Tibial artery (tissue), 4 donors: ENCODE measurements at regions not wholly inside any gene's neighbourhood (a gene's known extent, or its start where the extent isn't known, plus 50 kb on each side); places are given as distances from the start of the nearest gene placed in this dataset.

Experiments used
- DNase-seq, 2 donors: peaks; one replicate each; pipeline ENCODE4 v3.0.0-alpha.2; 2019
- H3K27ac ChIP-seq, 2 donors: fragments of 200-600 bp; sonication (generic) in 1 of 2; 1 replicate in 1 of 2; 2 replicates in 1 of 2; pipeline ENCODE4 v1.5.1; 2018 to 2019; ENCODE audit warnings: mild to moderate bottlenecking in 1 of 2
- H3K27me3 ChIP-seq, 2 donors: fragments of 200-600 bp; sonication (generic) in 1 of 2; one replicate each; pipeline versions ENCODE4 v1.5.1 to v1.6.0; 2016 to 2019
- H3K36me3 ChIP-seq, 3 donors: fragments of 200-600 bp; sonication (generic) in 2 of 3; one replicate each; pipeline ENCODE4 v1.5.1; 2016 to 2019; ENCODE audit warnings: mild to moderate bottlenecking in 2 of 3
- H3K4me1 ChIP-seq, 4 donors: fragments of 200-600 bp; sonication (generic) in 2 of 4; 1 replicate in 3 of 4; 2 replicates in 1 of 4; pipeline ENCODE4 v1.5.1; 2016 to 2019
- H3K4me3 ChIP-seq, 2 donors: fragments of 200-600 bp; sonication (generic) in 1 of 2; 1 replicate in 1 of 2; 2 replicates in 1 of 2; pipeline ENCODE4 v1.5.1; 2018 to 2019; ENCODE audit warnings: mild to moderate bottlenecking in 2 of 2
- H3K9me3 ChIP-seq, 3 donors: fragments of 200-600 bp; sonication (generic) in 1 of 3; one replicate each; pipeline ENCODE4 v1.5.1; 2016 to 2019
- CTCF ChIP-seq, 2 experiments: fragments of 200-600 bp in 1 of 2; fragments of 450-650 bp in 1 of 2; IDR thresholded peaks; one replicate each; pipeline ENCODE4 v1.5.1; 2017 to 2019; ENCODE audit warnings: antibody characterized with exemption in 2 of 2, mild to moderate bottlenecking in 1 of 2, moderate library complexity in 1 of 2
- intact Hi-C: fragments of 100-400 bp; cut with DNase I; formaldehyde crosslinking; loops from one replicate; pipeline ENCODE4 v1.15.0; 2023; ENCODE audit warnings: low total_unique reads

GRCh38 chr13:51017516-51017915 lies 93.6 kb downstream of the C13orf42 start:
- intact Hi-C loops: no loop called here
- TF ChIP-seq CTCF (IDR thresholded peaks at IDR 0.05): no peak
- no peaks in the 10 kb centered on the region for H3K36me3 ChIP-seq

GRCh38 chr13:51015973-51016372 lies 95.1 kb downstream of the C13orf42 start:
- no peak for TF ChIP-seq CTCF (IDR thresholded peaks at IDR 0.05)
- Histone ChIP-seq H3K9me3 (peaks cover 0 to 11% (median 0%) of the 10 kb centered on the region in 3 donors), H3K27ac (no peak overlapping the region), H3K4me1 (no peaks in the 10 kb centered on the region), H3K27me3 (no peaks in the 10 kb centered on the region), H3K4me3 (no peak overlapping the region), H3K36me3 (no peaks in the 10 kb centered on the region)
- no peak for DNase-seq
- intact Hi-C loops: no loop called here

More at GRCh38 chr13:51017516-51017915, 93.6 kb downstream of the C13orf42 start:
- Histone ChIP-seq H3K27me3 (no peaks in the 10 kb centered on the region), H3K4me1 (no peaks in the 10 kb centered on the region), H3K27ac (no peak overlapping the region), H3K9me3 (peaks cover 0 to 17% (median 0%) of the 10 kb centered on the region in 3 donors), H3K4me3 (no peak overlapping the region)
- DNase-seq: no peak

- no peak for TF ChIP-seq CTCF (IDR thresholded peaks at IDR 0.05)
- peaks cover 0 to 26% (median 15%) of the 10 kb centered on the region in 4 donors for H3K4me1 ChIP-seq
- H3K9me3 ChIP-seq: peaks cover 0 to 11% (median 0%) of the 10 kb centered on the region in 3 donors
- H3K27ac ChIP-seq: no peak overlapping the region
- no peaks in the 10 kb centered on the region for H3K36me3 ChIP-seq
- intact Hi-C loops: no loop called here
- DNase-seq: no peak
- H3K4me3 ChIP-seq: no peak overlapping the region
- H3K27me3 ChIP-seq: no peaks in the 10 kb centered on the region
These were observed 100.0 kb downstream of the RNASEH2B start for GRCh38 chr13:51009597-51009996.

GRCh38 chr13:51007216-51007615 lies 97.6 kb downstream of the RNASEH2B start:
- H3K36me3 ChIP-seq: no peaks in the 10 kb centered on the region
- peaks cover 0 to 26% (median 15%) of the 10 kb centered on the region in 4 donors for H3K4me1 ChIP-seq
- no peak for TF ChIP-seq CTCF (IDR thresholded peaks at IDR 0.05)
- no peaks in the 10 kb centered on the region for H3K27me3 ChIP-seq
- no peak for DNase-seq
- H3K4me3 ChIP-seq: no peak overlapping the region
- no peaks in the 10 kb centered on the region for H3K9me3 ChIP-seq
- intact Hi-C loops: no loop called here
- H3K27ac ChIP-seq: peak overlapping the region; percentile 57 to 73

GRCh38 chr13:51006067-51006845 lies 96.7 kb downstream of the RNASEH2B start:
- no peak overlapping the region for H3K4me3 ChIP-seq
- no peaks in the 10 kb centered on the region for H3K9me3 ChIP-seq
- no peaks in the 10 kb centered on the region for H3K27me3 ChIP-seq
- peaks cover 0 to 26% (median 15%) of the 10 kb centered on the region in 4 donors for H3K4me1 ChIP-seq
- TF ChIP-seq CTCF (IDR thresholded peaks at IDR 0.05): no peak
- intact Hi-C loops: no loop called here
- peak overlapping the region; percentile 57 to 73 for H3K27ac ChIP-seq
- no peak for DNase-seq
- no peaks in the 10 kb centered on the region for H3K36me3 ChIP-seq
